ENCODE measurements at regions not wholly inside any gene's neighbourhood (a gene's known extent, or its start where the extent isn't known, plus 50 kb on each side); places are given as distances from the start of the nearest gene placed in this dataset.

- H3K4me3 ChIP-seq: no peak overlapping the region
- H3K9ac ChIP-seq (ENCODE audit: insufficient read depth in 1 of 2, low read length in 2 of 2): no peak overlapping the region
- H3K27me3 ChIP-seq (ENCODE audit: control insufficient read depth in 3 of 3, insufficient read depth in 3 of 3, low read length in 2 of 3): no peaks in the 10 kb centered on the region
- WGBS, 2 donors: 54 to 58% methylated on average over 17 of the region's 17 CpGs
- no peak overlapping the region for H3K27ac ChIP-seq (ENCODE audit: low read depth in 1 of 2, low read length in 1 of 2)
- peaks cover 0 to 12% (median 0%) of the 10 kb centered on the region in 5 donors for H3K4me1 ChIP-seq (ENCODE audit: control insufficient read depth in 5 of 5, insufficient read depth in 5 of 5, low read length in 5 of 5)
- H3K36me3 ChIP-seq (ENCODE audit: control insufficient read depth in 4 of 4, insufficient read depth in 4 of 4, low read length in 4 of 4): no peaks in the 10 kb centered on the region
- peak; percentile 45 to 60 (median 47) for DNase-seq
- no peaks in the 10 kb centered on the region for H3K9me3 ChIP-seq (ENCODE audit: control insufficient read depth in 4 of 4, insufficient read depth in 3 of 4, low read length in 3 of 4)
- no peak for ATAC-seq (ENCODE audit: insufficient read depth, low FRiP score)
- TF ChIP-seq CTCF (IDR thresholded peaks at IDR 0.05; ENCODE audit: control extremely low read depth, extremely low read depth): no peak
These were observed 72.3 kb downstream of the RTP5 start for GRCh38 chr2:241941691-241942301.

- peak in 2 of 3 donors; percentile 42 to 52 for DNase-seq
- Histone ChIP-seq H3K9me3 (ENCODE audit: control insufficient read depth in 4 of 4, insufficient read depth in 3 of 4, low read length in 3 of 4) (no peaks in the 10 kb centered on the region), H3K4me1 (ENCODE audit: control insufficient read depth in 5 of 5, insufficient read depth in 5 of 5, low read length in 5 of 5) (peaks cover 0 to 12% (median 0%) of the 10 kb centered on the region in 5 donors), H3K4me3 (no peak overlapping the region), H3K36me3 (ENCODE audit: control insufficient read depth in 4 of 4, insufficient read depth in 4 of 4, low read length in 4 of 4) (no peaks in the 10 kb centered on the region), H3K27me3 (ENCODE audit: control insufficient read depth in 3 of 3, insufficient read depth in 3 of 3, low read length in 2 of 3) (no peaks in the 10 kb centered on the region), H3K9ac (ENCODE audit: insufficient read depth in 1 of 2, low read length in 2 of 2) (no peak overlapping the region), H3K27ac (ENCODE audit: low read depth in 1 of 2, low read length in 1 of 2) (no peak overlapping the region)
- TF ChIP-seq CTCF (IDR thresholded peaks at IDR 0.05; ENCODE audit: control extremely low read depth, extremely low read depth): no peak
- no peak for ATAC-seq (ENCODE audit: insufficient read depth, low FRiP score)
- WGBS, 2 donors: 87 to 91% methylated on average over 19 of the region's 19 CpGs
These were observed 73.1 kb downstream of the RTP5 start for GRCh38 chr2:241942416-241943208.

- H3K36me3 ChIP-seq (ENCODE audit: control insufficient read depth in 4 of 4, insufficient read depth in 4 of 4, low read length in 4 of 4): no peaks in the 10 kb centered on the region
- H3K27me3 ChIP-seq (ENCODE audit: control insufficient read depth in 3 of 3, insufficient read depth in 3 of 3, low read length in 2 of 3): no peaks in the 10 kb centered on the region
- TF ChIP-seq CTCF (IDR thresholded peaks at IDR 0.05; ENCODE audit: control extremely low read depth, extremely low read depth): no peak
- no peak overlapping the region for H3K27ac ChIP-seq (ENCODE audit: low read depth in 1 of 2, low read length in 1 of 2)
- no peaks in the 10 kb centered on the region for H3K9me3 ChIP-seq (ENCODE audit: control insufficient read depth in 4 of 4, insufficient read depth in 3 of 4, low read length in 3 of 4)
- H3K4me3 ChIP-seq: no peak overlapping the region
- WGBS, 2 donors: 87 to 88% methylated on average over 15 of the region's 15 CpGs
- DNase-seq (no peak), ATAC-seq (ENCODE audit: insufficient read depth, low FRiP score) (no peak)
- no peak overlapping the region for H3K9ac ChIP-seq (ENCODE audit: insufficient read depth in 1 of 2, low read length in 2 of 2)
- peaks cover 0 to 12% (median 0%) of the 10 kb centered on the region in 5 donors for H3K4me1 ChIP-seq (ENCODE audit: control insufficient read depth in 5 of 5, insufficient read depth in 5 of 5, low read length in 5 of 5)
These were observed 73.8 kb downstream of the RTP5 start for GRCh38 chr2:241943209-241943850.

Data from lung (tissue), 11 donors.